GM23338 (cell line): ENCODE measurements at regions not wholly inside any gene's neighbourhood (a gene's known extent, or its start where the extent isn't known, plus 50 kb on each side); places are given as distances from the start of the nearest gene placed in this dataset.

Experiments used
- CREB1 ChIP-seq: fragments of 250-450 bp; sonication (Bioruptor Pico); IDR thresholded peaks from 2 replicates; pipeline ENCODE4 v1.5.0; 2020; ENCODE audit warnings: low read depth, mild to moderate bottlenecking, moderate library complexity
- CTCF ChIP-seq, 2 experiments: fragments of 200-600 bp in 1 of 2; sonication (generic) in 1 of 2; conservative IDR thresholded peaks; 2 replicates each; pipeline versions ENCODE4 v1.5.1 to v1.6.1; 2016 to 2017; ENCODE audit warnings: antibody characterized with exemption in 2 of 2, low read depth in 2 of 2, mild to moderate bottlenecking in 2 of 2, moderate library complexity in 1 of 2
- EZH2 ChIP-seq: fragments of 200-600 bp; sonication (generic); IDR thresholded peaks from one replicate; pipeline ENCODE4 v1.8.0; 2017; ENCODE audit warnings: antibody characterized with exemption, mild to moderate bottlenecking, low read depth; ENCODE audit not compliant: unreplicated experiment
- EZH2phosphoT487 ChIP-seq: fragments of 200-600 bp; sonication (generic); IDR thresholded peaks from one replicate; pipeline ENCODE4 v1.8.1; 2018; ENCODE audit warnings: antibody characterized with exemption; ENCODE audit not compliant: unreplicated experiment
- JUNB ChIP-seq: IDR thresholded peaks from one replicate; pipeline ENCODE4 v1.6.1; 2016; ENCODE audit warnings: antibody characterized with exemption; ENCODE audit not compliant: unreplicated experiment
- POLR2AphosphoS5 ChIP-seq: IDR thresholded peaks from 2 replicates; pipeline ENCODE4 v1.6.1; 2016; ENCODE audit warnings: antibody characterized with exemption, low read depth
- REST ChIP-seq: IDR thresholded peaks from one replicate; pipeline ENCODE4 v1.6.1; 2018; ENCODE audit warnings: antibody characterized with exemption; ENCODE audit not compliant: unreplicated experiment
- ZNF114 ChIP-seq: fragments of 250-450 bp; sonication (Bioruptor Pico); IDR thresholded peaks from 2 replicates; pipeline ENCODE4 v1.5.0; 2020; ENCODE audit warnings: mild to moderate bottlenecking, moderate library complexity
- ZNF331 ChIP-seq: fragments of 250-450 bp; sonication (Bioruptor Pico); IDR thresholded peaks from 2 replicates; pipeline ENCODE4 v1.5.0; 2020; ENCODE audit warnings: low read depth, mild to moderate bottlenecking, moderate library complexity
- ZNF462 ChIP-seq: fragments of 250-450 bp; sonication (Bioruptor Pico); IDR thresholded peaks from 2 replicates; pipeline ENCODE4 v1.5.0; 2020; ENCODE audit warnings: mild to moderate bottlenecking, moderate library complexity
- TF ChIP-seq, protein P1 (sequence below): IDR thresholded peaks from 2 replicates; pipeline ENCODE4 v1.6.1; 2016; ENCODE audit warnings: antibody characterized with exemption

DNA sequence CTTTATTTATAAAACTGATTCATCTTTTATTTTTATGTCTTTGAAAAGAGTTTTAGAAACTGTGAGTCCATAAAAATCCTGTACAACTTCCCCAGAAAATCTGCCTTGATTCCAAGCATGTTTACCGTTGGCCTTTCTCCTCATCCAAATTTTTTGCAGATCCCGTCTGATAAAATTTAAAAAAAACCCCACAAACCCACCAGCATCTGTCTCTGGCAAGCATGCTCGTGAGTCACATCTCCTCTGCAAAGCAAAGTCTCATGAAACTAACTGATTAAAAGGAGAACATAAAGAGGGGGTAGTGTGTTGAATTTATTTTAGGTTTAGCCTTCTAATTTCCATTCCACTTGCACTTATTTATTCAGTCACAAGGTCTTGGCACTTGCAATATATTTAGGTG lies 109.4 kb downstream of the MAT2B start:
- TF ChIP-seq CTCF (conservative IDR thresholded peaks at IDR 0.05; ENCODE audit: low read depth in 2 of 2) (no peak), ZNF462 (CRISPR knock-in tag) (no peak), EZH2phosphoT487 (no peak), EZH2 (no peak), POLR2AphosphoS5 (no peak), REST (no peak), CREB1 (CRISPR knock-in tag) (no peak), JUNB (no peak), ZNF331 (CRISPR knock-in tag) (no peak), ZNF114 (CRISPR knock-in tag) (no peak)
- TF ChIP-seq, protein P1, sequence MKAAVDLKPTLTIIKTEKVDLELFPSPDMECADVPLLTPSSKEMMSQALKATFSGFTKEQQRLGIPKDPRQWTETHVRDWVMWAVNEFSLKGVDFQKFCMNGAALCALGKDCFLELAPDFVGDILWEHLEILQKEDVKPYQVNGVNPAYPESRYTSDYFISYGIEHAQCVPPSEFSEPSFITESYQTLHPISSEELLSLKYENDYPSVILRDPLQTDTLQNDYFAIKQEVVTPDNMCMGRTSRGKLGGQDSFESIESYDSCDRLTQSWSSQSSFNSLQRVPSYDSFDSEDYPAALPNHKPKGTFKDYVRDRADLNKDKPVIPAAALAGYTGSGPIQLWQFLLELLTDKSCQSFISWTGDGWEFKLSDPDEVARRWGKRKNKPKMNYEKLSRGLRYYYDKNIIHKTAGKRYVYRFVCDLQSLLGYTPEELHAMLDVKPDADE, result no peak
